GM21381 (cell line): ENCODE measurements at regions not wholly inside any gene's neighbourhood (a gene's known extent, or its start where the extent isn't known, plus 50 kb on each side); places are given as distances from the start of the nearest gene placed in this dataset.
"Not testable (repeated sequence)": the region's sequence is repeated elsewhere in the genome, so short reads cannot be mapped to it uniquely, and the experiment has no call there.

ENCODE experiments used
- ATAC-seq: cut with Tn5 transposase; IDR thresholded peaks from one replicate; pipeline ENCODE4 v1.9.1; 2021; ENCODE audit warnings: mild to moderate bottlenecking, moderate library complexity; ENCODE audit not compliant: unreplicated experiment

DNA sequence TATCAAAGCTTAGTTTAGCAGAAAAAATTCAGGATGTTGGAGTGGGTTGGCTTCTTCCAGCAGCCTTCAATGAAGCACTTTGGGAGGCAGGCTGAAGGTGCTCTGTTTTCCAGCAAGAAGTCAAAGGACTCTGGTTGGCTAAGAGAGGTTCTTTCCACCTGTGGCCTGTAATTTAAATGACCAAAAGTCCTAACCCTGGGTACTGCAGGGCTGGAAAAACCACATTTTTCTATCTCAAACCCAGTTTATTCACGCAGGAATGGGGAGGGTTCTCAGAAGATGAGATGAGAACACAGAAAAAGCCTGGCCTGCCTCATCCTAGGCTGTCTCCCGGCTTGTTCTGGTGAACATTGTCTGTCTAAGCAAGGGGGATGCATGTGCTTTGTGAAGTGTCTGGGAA lies 68.6 kb upstream of the ZFHX3 start:
- no peak for ATAC-seq

DNA sequence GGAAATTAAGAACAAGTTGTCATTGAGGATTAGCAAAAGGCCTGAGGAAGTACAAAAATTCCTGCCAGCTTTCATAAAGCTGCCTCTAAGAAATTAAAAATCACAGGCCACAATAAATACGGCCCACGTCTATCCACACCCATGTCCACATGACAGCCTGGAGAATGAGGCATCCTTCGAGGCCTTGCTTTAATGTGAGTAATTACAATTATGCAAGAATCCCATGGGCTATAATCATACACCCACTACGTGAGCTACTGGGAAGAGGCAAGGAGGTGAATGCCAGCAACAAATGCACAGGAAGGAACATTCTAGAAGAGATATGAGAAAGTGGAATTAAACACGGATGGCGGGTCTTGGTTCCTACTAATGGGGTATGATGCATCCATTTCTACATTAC lies 65.4 kb upstream of the ZFHX3 start:
- ATAC-seq = no peak

DNA sequence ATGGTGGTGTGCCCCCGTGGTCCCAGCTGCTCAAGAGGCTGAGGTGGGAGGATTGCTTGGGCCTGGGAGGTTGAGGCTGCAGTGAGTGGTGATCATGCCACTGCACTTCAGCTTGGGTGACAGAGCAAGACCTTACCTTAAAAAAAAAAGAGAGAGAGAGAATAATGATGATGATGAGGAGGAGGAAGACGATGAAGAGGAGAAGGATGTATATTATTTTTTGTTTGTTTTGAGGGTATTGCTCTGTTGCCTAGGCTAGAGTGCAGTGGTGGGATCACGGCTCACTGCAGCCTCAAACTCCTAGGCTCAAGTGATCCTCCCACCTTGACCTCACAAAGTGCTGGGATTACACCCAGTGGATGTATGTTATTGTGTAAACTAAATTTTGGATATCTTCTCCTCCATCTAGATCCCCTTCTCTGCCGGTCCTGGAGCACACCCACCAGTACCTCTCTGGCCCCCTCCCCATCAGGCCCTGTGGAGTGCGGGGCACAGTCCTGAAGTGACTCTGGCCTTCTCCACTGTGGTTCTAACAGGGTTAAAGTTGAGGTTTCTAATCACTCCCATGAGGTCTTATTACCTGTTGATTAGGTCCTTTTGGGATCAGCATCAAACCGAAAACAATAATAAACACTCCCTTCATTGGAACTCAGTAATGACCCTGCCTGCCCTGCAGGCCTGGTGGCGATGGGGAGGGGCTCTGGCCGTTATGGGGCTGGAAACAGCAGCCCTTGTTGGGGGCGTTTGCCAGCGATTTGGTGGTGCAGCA lies 60.5 kb upstream of the ZFHX3 start:
- ATAC-seq = no peak

DNA sequence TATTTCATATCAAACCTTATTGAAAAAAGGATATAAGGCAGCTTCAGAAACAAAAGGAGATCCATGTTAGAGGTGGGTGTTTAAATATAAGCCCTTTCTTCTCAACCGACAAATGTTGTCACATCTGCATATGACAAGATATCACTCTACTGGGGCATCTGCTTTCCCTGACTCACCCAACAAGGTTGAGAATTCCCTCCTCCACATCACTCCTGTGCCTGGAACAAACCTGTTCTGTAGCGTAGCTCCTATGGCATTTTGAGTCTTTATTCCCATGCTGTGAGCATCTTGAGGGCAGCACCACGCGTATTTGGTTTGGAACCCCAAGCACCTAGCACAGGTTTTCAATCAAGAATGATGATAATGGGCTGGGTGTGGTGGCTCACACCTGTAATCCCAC lies 59.4 kb upstream of the ZFHX3 start:
- no peak for ATAC-seq

DNA sequence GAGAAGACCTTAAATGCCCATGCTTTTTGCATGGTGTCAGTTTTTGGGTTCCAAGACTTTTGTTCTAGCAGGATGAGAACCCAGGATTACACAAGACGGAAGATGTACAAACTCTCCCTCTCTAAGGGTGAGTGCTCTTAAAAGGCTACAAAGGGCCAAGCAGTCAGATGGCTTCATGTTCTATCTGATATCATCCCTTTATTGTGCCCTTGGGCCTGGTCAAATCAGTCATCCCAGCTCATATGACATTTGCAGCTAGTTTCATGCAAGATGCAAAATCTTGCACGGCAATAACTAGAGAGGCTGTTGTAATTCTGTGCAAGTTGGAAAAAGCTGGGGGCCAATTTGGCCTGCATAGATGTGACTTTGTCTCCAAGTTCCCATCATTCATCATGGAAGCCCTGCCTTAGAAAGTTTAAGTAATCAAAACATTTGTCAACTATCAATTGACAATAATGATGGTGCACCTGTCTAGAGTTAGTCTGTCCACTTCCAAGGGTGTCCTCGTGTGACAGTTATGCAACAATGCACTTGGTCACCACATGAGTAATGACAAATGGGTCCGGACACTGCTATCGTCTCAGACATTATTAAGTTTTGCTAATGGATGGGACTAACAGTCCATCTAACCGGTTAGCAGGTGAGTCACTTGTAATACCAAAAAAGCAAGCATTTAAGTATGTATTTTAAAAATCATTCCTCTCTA lies 58.6 kb upstream of the ZFHX3 start:
- ATAC-seq = no peak

DNA sequence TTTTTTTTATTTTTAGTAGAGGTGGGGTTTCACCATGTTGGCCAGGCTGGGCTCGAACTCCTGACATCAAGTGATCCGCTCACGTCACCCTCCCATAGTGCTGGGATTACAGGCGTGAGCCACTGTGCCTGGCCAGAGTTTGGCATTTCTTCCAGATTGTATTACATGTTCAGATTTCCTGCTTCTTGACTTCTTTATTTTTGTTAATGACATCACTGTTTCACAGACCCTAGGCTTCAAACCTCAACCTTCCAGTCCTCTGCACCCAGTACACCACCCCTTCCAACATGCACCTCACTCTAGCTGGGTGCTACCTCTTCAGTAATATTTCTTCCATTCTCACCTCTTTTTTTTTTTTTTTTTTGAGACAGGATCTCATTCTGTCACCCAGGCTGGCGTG lies 53.6 kb upstream of the ZFHX3 start:
- no peak for ATAC-seq

DNA sequence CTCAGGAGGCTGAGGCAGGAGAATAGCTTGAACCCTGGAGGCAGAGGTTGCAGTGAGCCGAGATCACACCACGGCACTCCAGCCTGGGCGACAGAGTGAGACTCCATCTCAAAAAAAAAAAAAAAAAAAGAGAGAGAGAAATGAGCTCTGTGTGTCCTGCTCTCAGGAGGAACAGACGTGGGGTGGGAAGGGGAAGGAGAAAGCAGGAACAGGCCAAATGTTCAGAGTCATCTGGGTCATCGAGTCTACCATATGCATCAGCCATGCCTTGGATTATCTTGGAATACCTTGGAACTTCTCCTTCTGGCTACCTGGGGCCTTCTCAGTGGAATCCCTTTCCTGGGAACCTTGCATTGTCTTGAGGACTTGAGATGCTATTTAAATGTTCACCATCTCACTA lies 51.7 kb upstream of the ZFHX3 start:
- ATAC-seq = not testable (repeated sequence)
